ENCODE measurements at regions not wholly inside any gene's neighbourhood (a gene's known extent, or its start where the extent isn't known, plus 50 kb on each side); places are given as distances from the start of the nearest gene placed in this dataset.
"Not testable (repeated sequence)": the region's sequence is repeated elsewhere in the genome, so short reads cannot be mapped to it uniquely, and the experiment has no call there.

GRCh38 chr15:20624085-20624484 lies 82.5 kb upstream of the GOLGA6L6 start:
- CTCF ChIA-PET; H3K9me3 ChIP-seq (ENCODE audit: control insufficient read depth, insufficient read depth, low read depth, low read length); H3K4me1 ChIP-seq (ENCODE audit: control insufficient read depth, insufficient read depth, low read length); H3K27ac ChIP-seq (ENCODE audit: low read length); in situ Hi-C loops (cut with HindIII; ENCODE audit: low pct_unique_long_range_greater_than_20kb, low sequenced_read_pairs); H3K4me3 ChIP-seq (ENCODE audit: low read depth in 2 of 2, low read length in 2 of 2); H3K36me3 ChIP-seq (ENCODE audit: control insufficient read depth, insufficient read depth, low read length); BruUV-seq (replicated peaks); intact Hi-C loops (cut with micrococcal nuclease; ENCODE audit: unreplicated experiment); POLR2A ChIA-PET; H3K27me3 ChIP-seq (ENCODE audit: control insufficient read depth, insufficient read depth, low read length); DNase-seq (ENCODE audit: low read depth, low spot score): not testable (repeated sequence)
- TF ChIP-seq CTCF (IDR thresholded peaks at IDR 0.05) = peak; percentile 30
- ATAC-seq = peak; percentile 91

GRCh38 chr15:20622117-20622516 lies 80.5 kb upstream of the GOLGA6L6 start:
- POLR2A ChIA-PET; BruUV-seq (replicated peaks); H3K4me3 ChIP-seq (ENCODE audit: low read depth in 2 of 2, low read length in 2 of 2); H3K9me3 ChIP-seq (ENCODE audit: control insufficient read depth, insufficient read depth, low read depth, low read length); H3K27me3 ChIP-seq (ENCODE audit: control insufficient read depth, insufficient read depth, low read length); H3K36me3 ChIP-seq (ENCODE audit: control insufficient read depth, insufficient read depth, low read length); DNase-seq (ENCODE audit: low read depth, low spot score); H3K27ac ChIP-seq (ENCODE audit: low read length); intact Hi-C loops (cut with micrococcal nuclease; ENCODE audit: unreplicated experiment); CTCF ChIA-PET; in situ Hi-C loops (cut with HindIII; ENCODE audit: low pct_unique_long_range_greater_than_20kb, low sequenced_read_pairs); H3K4me1 ChIP-seq (ENCODE audit: control insufficient read depth, insufficient read depth, low read length): not testable (repeated sequence)
- peak; percentile 70; the same call in 1 of the 2 replicates for ATAC-seq

- H3K36me3 ChIP-seq (ENCODE audit: control insufficient read depth, insufficient read depth, low read length); H3K4me1 ChIP-seq (ENCODE audit: control insufficient read depth, insufficient read depth, low read length); H3K4me3 ChIP-seq (ENCODE audit: low read depth in 2 of 2, low read length in 2 of 2); BruUV-seq (replicated peaks); CTCF ChIA-PET; H3K27ac ChIP-seq (ENCODE audit: low read length); H3K27me3 ChIP-seq (ENCODE audit: control insufficient read depth, insufficient read depth, low read length); ATAC-seq; DNase-seq (ENCODE audit: low read depth, low spot score); intact Hi-C loops (cut with micrococcal nuclease; ENCODE audit: unreplicated experiment); POLR2A ChIA-PET; H3K9me3 ChIP-seq (ENCODE audit: control insufficient read depth, insufficient read depth, low read depth, low read length); in situ Hi-C loops (cut with HindIII; ENCODE audit: low pct_unique_long_range_greater_than_20kb, low sequenced_read_pairs): not testable (repeated sequence)
Measured at GRCh38 chr15:20614549-20614948, 72.9 kb upstream of the GOLGA6L6 start.

- H3K9me3 ChIP-seq (ENCODE audit: control insufficient read depth, insufficient read depth, low read depth, low read length); BruUV-seq (replicated peaks); H3K4me3 ChIP-seq (ENCODE audit: low read depth in 2 of 2, low read length in 2 of 2); H3K4me1 ChIP-seq (ENCODE audit: control insufficient read depth, insufficient read depth, low read length); CTCF ChIA-PET; ATAC-seq; POLR2A ChIA-PET; H3K36me3 ChIP-seq (ENCODE audit: control insufficient read depth, insufficient read depth, low read length); H3K27ac ChIP-seq (ENCODE audit: low read length); intact Hi-C loops (cut with micrococcal nuclease; ENCODE audit: unreplicated experiment); in situ Hi-C loops (cut with HindIII; ENCODE audit: low pct_unique_long_range_greater_than_20kb, low sequenced_read_pairs); DNase-seq (ENCODE audit: low read depth, low spot score); H3K27me3 ChIP-seq (ENCODE audit: control insufficient read depth, insufficient read depth, low read length): not testable (repeated sequence)
Measured at GRCh38 chr15:20612796-20613195, 71.2 kb upstream of the GOLGA6L6 start.

GRCh38 chr15:20612356-20612755 lies 70.8 kb upstream of the GOLGA6L6 start:
- in situ Hi-C loops (cut with HindIII; ENCODE audit: low pct_unique_long_range_greater_than_20kb, low sequenced_read_pairs); DNase-seq (ENCODE audit: low read depth, low spot score); H3K9me3 ChIP-seq (ENCODE audit: control insufficient read depth, insufficient read depth, low read depth, low read length); intact Hi-C loops (cut with micrococcal nuclease; ENCODE audit: unreplicated experiment); H3K4me3 ChIP-seq (ENCODE audit: low read depth in 2 of 2, low read length in 2 of 2); H3K27ac ChIP-seq (ENCODE audit: low read length); H3K36me3 ChIP-seq (ENCODE audit: control insufficient read depth, insufficient read depth, low read length); ATAC-seq; CTCF ChIA-PET; H3K4me1 ChIP-seq (ENCODE audit: control insufficient read depth, insufficient read depth, low read length); H3K27me3 ChIP-seq (ENCODE audit: control insufficient read depth, insufficient read depth, low read length); BruUV-seq (replicated peaks); POLR2A ChIA-PET: not testable (repeated sequence)

GRCh38 chr15:20611667-20612290 lies 70.2 kb upstream of the GOLGA6L6 start:
- ATAC-seq; H3K36me3 ChIP-seq (ENCODE audit: control insufficient read depth, insufficient read depth, low read length); H3K27me3 ChIP-seq (ENCODE audit: control insufficient read depth, insufficient read depth, low read length); DNase-seq (ENCODE audit: low read depth, low spot score); H3K27ac ChIP-seq (ENCODE audit: low read length); intact Hi-C loops (cut with micrococcal nuclease; ENCODE audit: unreplicated experiment); CTCF ChIA-PET; H3K9me3 ChIP-seq (ENCODE audit: control insufficient read depth, insufficient read depth, low read depth, low read length); in situ Hi-C loops (cut with HindIII; ENCODE audit: low pct_unique_long_range_greater_than_20kb, low sequenced_read_pairs); BruUV-seq (replicated peaks); H3K4me1 ChIP-seq (ENCODE audit: control insufficient read depth, insufficient read depth, low read length); H3K4me3 ChIP-seq (ENCODE audit: low read depth in 2 of 2, low read length in 2 of 2); POLR2A ChIA-PET: not testable (repeated sequence)

- intact Hi-C loops (cut with micrococcal nuclease; ENCODE audit: unreplicated experiment); H3K9me3 ChIP-seq (ENCODE audit: control insufficient read depth, insufficient read depth, low read depth, low read length); DNase-seq (ENCODE audit: low read depth, low spot score); H3K27ac ChIP-seq (ENCODE audit: low read length); BruUV-seq (replicated peaks); ATAC-seq; H3K27me3 ChIP-seq (ENCODE audit: control insufficient read depth, insufficient read depth, low read length); CTCF ChIA-PET; H3K4me3 ChIP-seq (ENCODE audit: low read depth in 2 of 2, low read length in 2 of 2); POLR2A ChIA-PET; in situ Hi-C loops (cut with HindIII; ENCODE audit: low pct_unique_long_range_greater_than_20kb, low sequenced_read_pairs); H3K4me1 ChIP-seq (ENCODE audit: control insufficient read depth, insufficient read depth, low read length); H3K36me3 ChIP-seq (ENCODE audit: control insufficient read depth, insufficient read depth, low read length): not testable (repeated sequence)
Measured at GRCh38 chr15:20608179-20608578, 66.6 kb upstream of the GOLGA6L6 start.
